ENCODE measurements at regions not wholly inside any gene's neighbourhood (a gene's known extent, or its start where the extent isn't known, plus 50 kb on each side); places are given as distances from the start of the nearest gene placed in this dataset.
"Not testable (repeated sequence)": the region's sequence is repeated elsewhere in the genome, so short reads cannot be mapped to it uniquely, and the experiment has no call there.

GRCh38 chr3:164302622-164303021 is 775.7 kb downstream of the SI start:
- Histone ChIP-seq H3K27me3 (replicated peaks; ENCODE audit: insufficient read depth) (no peaks in the 10 kb centered on the region), H3K4me1 (ENCODE audit: control insufficient read depth in 1 of 2, low read depth in 2 of 2) (no peaks in the 10 kb centered on the region), H3K9me3 (no peaks in the 10 kb centered on the region), H3K36me3 (no peaks in the 10 kb centered on the region), H3K4me3 (no peak overlapping the region), H3K27ac (no peak overlapping the region)
- no peak for ATAC-seq (ENCODE audit: insufficient number of reproducible peaks, low FRiP score, low read depth)
- no peak for DNase-seq (ENCODE audit: low spot score)
- TF ChIP-seq, protein P1, sequence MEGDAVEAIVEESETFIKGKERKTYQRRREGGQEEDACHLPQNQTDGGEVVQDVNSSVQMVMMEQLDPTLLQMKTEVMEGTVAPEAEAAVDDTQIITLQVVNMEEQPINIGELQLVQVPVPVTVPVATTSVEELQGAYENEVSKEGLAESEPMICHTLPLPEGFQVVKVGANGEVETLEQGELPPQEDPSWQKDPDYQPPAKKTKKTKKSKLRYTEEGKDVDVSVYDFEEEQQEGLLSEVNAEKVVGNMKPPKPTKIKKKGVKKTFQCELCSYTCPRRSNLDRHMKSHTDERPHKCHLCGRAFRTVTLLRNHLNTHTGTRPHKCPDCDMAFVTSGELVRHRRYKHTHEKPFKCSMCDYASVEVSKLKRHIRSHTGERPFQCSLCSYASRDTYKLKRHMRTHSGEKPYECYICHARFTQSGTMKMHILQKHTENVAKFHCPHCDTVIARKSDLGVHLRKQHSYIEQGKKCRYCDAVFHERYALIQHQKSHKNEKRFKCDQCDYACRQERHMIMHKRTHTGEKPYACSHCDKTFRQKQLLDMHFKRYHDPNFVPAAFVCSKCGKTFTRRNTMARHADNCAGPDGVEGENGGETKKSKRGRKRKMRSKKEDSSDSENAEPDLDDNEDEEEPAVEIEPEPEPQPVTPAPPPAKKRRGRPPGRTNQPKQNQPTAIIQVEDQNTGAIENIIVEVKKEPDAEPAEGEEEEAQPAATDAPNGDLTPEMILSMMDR (IDR thresholded peaks at IDR 0.05), result no peak

GRCh38 chr3:164291486-164291885 is 786.8 kb downstream of the SI start:
- H3K9me3 ChIP-seq; H3K27me3 ChIP-seq (replicated peaks; ENCODE audit: insufficient read depth); H3K4me1 ChIP-seq (ENCODE audit: control insufficient read depth in 1 of 2, low read depth in 2 of 2); DNase-seq (ENCODE audit: low spot score); H3K4me3 ChIP-seq; H3K36me3 ChIP-seq; H3K27ac ChIP-seq; ATAC-seq (ENCODE audit: insufficient number of reproducible peaks, low FRiP score, low read depth): not testable (repeated sequence)

DNA sequence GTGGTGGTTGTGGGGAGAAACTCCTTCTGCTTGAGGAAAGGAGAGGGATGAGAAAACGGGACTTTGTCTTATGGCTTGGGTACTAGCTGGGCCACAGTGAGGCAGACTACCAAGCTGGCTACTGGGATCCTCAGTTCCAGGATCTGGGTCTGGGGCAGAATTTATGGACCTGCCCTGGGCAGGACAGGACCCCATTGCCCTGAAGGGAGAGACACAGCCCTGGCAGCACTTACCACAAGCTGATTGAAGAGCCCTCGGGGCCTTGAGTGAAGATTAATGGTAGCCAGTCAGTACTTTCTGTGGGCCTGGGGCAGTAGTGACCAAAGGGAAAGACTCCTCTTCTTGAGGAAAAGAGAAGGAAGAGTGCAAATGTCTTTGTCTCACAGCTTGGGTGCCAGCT is 799.7 kb downstream of the SI start:
- H3K4me1 ChIP-seq (ENCODE audit: control insufficient read depth in 1 of 2, low read depth in 2 of 2), result no peaks in the 10 kb centered on the region
- H3K27ac ChIP-seq, result no peak overlapping the region
- H3K36me3 ChIP-seq, result no peaks in the 10 kb centered on the region
- H3K9me3 ChIP-seq, result peaks cover 6% of the 10 kb centered on the region
- ATAC-seq (ENCODE audit: insufficient number of reproducible peaks, low FRiP score, low read depth) (no peak), DNase-seq (ENCODE audit: low spot score) (no peak)
- no peaks in the 10 kb centered on the region for H3K27me3 ChIP-seq (replicated peaks; ENCODE audit: insufficient read depth)
- no peak overlapping the region for H3K4me3 ChIP-seq
- TF ChIP-seq, protein P1 (IDR thresholded peaks at IDR 0.05), result no peak

GRCh38 chr3:164267053-164267452 is 811.2 kb downstream of the SI start:
- H3K4me3 ChIP-seq, result no peak overlapping the region
- ATAC-seq (ENCODE audit: insufficient number of reproducible peaks, low FRiP score, low read depth) (no peak), DNase-seq (ENCODE audit: low spot score) (no peak)
- H3K9me3 ChIP-seq, result no peaks in the 10 kb centered on the region
- TF ChIP-seq, protein P1 (IDR thresholded peaks at IDR 0.05), result no peak
- no peaks in the 10 kb centered on the region for H3K36me3 ChIP-seq
- H3K27ac ChIP-seq, result no peak overlapping the region
- no peaks in the 10 kb centered on the region for H3K4me1 ChIP-seq (ENCODE audit: control insufficient read depth in 1 of 2, low read depth in 2 of 2)
- no peaks in the 10 kb centered on the region for H3K27me3 ChIP-seq (replicated peaks; ENCODE audit: insufficient read depth)

DNA sequence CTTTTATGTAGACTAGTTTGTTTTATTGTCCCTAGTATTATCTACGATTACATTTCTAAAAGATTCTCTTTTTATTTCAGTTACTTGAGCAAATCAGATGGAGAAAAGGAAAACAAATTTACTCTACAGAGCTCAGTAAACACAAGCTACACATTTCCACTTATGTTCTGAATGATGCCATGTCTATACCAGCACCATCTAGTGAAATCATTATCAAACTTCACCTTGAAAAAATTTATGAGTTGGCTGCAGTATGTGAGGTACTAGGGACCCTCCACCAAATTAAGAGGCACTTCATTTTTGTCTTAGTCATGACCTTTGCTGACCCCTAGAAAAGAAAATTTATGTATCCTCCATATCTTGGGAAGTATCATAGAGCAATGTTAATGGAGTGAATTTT is 827.4 kb downstream of the SI start:
- TF ChIP-seq, protein P1 (IDR thresholded peaks at IDR 0.05), result no peak
- DNase-seq (ENCODE audit: low spot score) (no peak), ATAC-seq (ENCODE audit: insufficient number of reproducible peaks, low FRiP score, low read depth) (no peak)
- Histone ChIP-seq H3K9me3 (no peaks in the 10 kb centered on the region), H3K4me1 (ENCODE audit: control insufficient read depth in 1 of 2, low read depth in 2 of 2) (no peaks in the 10 kb centered on the region), H3K36me3 (no peaks in the 10 kb centered on the region), H3K27ac (no peak overlapping the region), H3K27me3 (replicated peaks; ENCODE audit: insufficient read depth) (no peaks in the 10 kb centered on the region), H3K4me3 (no peak overlapping the region)

DNA sequence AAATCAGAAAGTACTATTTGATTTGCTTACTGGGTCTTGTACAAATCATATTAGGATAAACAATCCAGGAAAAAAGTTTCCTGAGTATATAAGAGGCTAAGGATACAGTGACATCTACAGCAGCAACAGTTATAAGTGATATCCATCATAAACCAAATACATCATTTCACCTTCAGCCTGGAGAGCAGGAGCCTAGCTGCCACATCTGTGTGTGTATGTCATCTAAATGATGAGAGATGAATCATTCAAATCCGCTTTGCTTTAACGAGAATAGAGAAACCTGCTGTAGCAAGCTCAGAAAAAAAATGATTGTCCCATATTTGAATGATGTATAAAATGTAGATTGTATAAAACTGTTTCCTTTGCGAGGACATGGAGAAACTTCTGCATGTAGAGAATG is 841.4 kb downstream of the SI start:
- Histone ChIP-seq H3K9me3 (no peaks in the 10 kb centered on the region), H3K4me3 (no peak overlapping the region), H3K27ac (no peak overlapping the region), H3K4me1 (ENCODE audit: control insufficient read depth in 1 of 2, low read depth in 2 of 2) (no peaks in the 10 kb centered on the region), H3K27me3 (replicated peaks; ENCODE audit: insufficient read depth) (no peaks in the 10 kb centered on the region), H3K36me3 (no peaks in the 10 kb centered on the region)
- TF ChIP-seq, protein P1 (IDR thresholded peaks at IDR 0.05), result no peak
- no peak for DNase-seq (ENCODE audit: low spot score)
- ATAC-seq (ENCODE audit: insufficient number of reproducible peaks, low FRiP score, low read depth), result no peak

All from thoracic aorta (tissue), 2 donors.